Keratinocyte (primary cell): ENCODE measurements at regions not wholly inside any gene's neighbourhood (a gene's known extent, or its start where the extent isn't known, plus 50 kb on each side); places are given as distances from the start of the nearest gene placed in this dataset.

ENCODE experiments used
- DNase-seq: peaks from one replicate; pipeline ENCODE4 v3.0.0-alpha.2; 2011; ENCODE audit warnings: low read depth, missing footprints, low spot score
- FAIRE-seq: peaks from 2 replicates; lab custom pipeline; 2011; peaks lifted over from hg19 to GRCh38; lab: Jason Lieb, UNC
- H2AFZ ChIP-seq: 2 replicates; pipeline ENCODE4 v1.6.0; 2012; ENCODE audit warnings: low read length, control low read depth, inconsistent platforms; ENCODE audit not compliant: control insufficient read depth
- H3K27ac ChIP-seq: 2 replicates; pipeline ENCODE4 v1.5.1; 2011; ENCODE audit warnings: low read length; ENCODE audit not compliant: control insufficient read depth, insufficient read depth
- H3K27me3 ChIP-seq: 3 replicates; pipeline ENCODE4 v1.6.0; 2011; ENCODE audit warnings: low read length; ENCODE audit not compliant: control insufficient read depth, insufficient read depth; ENCODE audit errors: extremely low read depth
- H3K36me3 ChIP-seq, 2 experiments: 2 replicates in 1 of 2; 3 replicates in 1 of 2; pipeline ENCODE4 v1.5.1; 2011; ENCODE audit warnings: low read length in 2 of 2, mild to moderate bottlenecking in 1 of 2; ENCODE audit not compliant: control insufficient read depth in 2 of 2, insufficient read depth in 2 of 2; ENCODE audit errors: extremely low read depth in 1 of 2
- H3K4me1 ChIP-seq: 3 replicates; pipeline ENCODE4 v1.5.1; 2011; ENCODE audit warnings: low read length; ENCODE audit not compliant: control insufficient read depth, insufficient read depth; ENCODE audit errors: extremely low read depth
- H3K4me2 ChIP-seq: 3 replicates; pipeline ENCODE4 v1.6.0; 2011; ENCODE audit warnings: low read depth, low read length; ENCODE audit not compliant: control insufficient read depth, insufficient read depth; ENCODE audit errors: extremely low read depth
- H3K4me3 ChIP-seq, 3 experiments: fragments of 200-600 bp in 1 of 3; sonication (generic) in 1 of 3; 2 replicates in 2 of 3; 3 replicates in 1 of 3; pipeline ENCODE4 v1.5.1; 2011 to 2016; ENCODE audit warnings: low read length in 3 of 3, mild to moderate bottlenecking in 3 of 3, control low read depth in 2 of 3, inconsistent platforms in 1 of 3, low read depth in 1 of 3, mixed read lengths in 1 of 3, mixed run types in 1 of 3, moderate library complexity in 1 of 3; ENCODE audit not compliant: control insufficient read depth in 2 of 3, insufficient read depth in 2 of 3; ENCODE audit errors: extremely low read depth in 1 of 3
- H3K79me2 ChIP-seq: 2 replicates; pipeline ENCODE4 v1.6.0; 2012; ENCODE audit warnings: low read length; ENCODE audit not compliant: control insufficient read depth, insufficient read depth
- H3K9ac ChIP-seq: 3 replicates; pipeline ENCODE4 v1.6.0; 2011; ENCODE audit warnings: low read length; ENCODE audit not compliant: control insufficient read depth, insufficient read depth; ENCODE audit errors: extremely low read depth
- H3K9me1 ChIP-seq: 3 replicates; pipeline ENCODE4 v1.6.0; 2011; ENCODE audit warnings: low read length; ENCODE audit not compliant: control insufficient read depth, insufficient read depth; ENCODE audit errors: extremely low read depth
- H3K9me3 ChIP-seq: 2 replicates; pipeline ENCODE4 v1.5.1; 2012; ENCODE audit warnings: low read depth, low read length; ENCODE audit not compliant: control insufficient read depth
- H4K20me1 ChIP-seq: 3 replicates; pipeline ENCODE4 v1.6.0; 2011; ENCODE audit warnings: low read length; ENCODE audit not compliant: control insufficient read depth, insufficient read depth; ENCODE audit errors: extremely low read depth
- EZH2 ChIP-seq: IDR thresholded peaks from one replicate; pipeline ENCODE4 v1.6.1; 2012; ENCODE audit warnings: inconsistent platforms, mild to moderate bottlenecking, low read length, moderate library complexity
- dilution Hi-C: fragments of 300-500 bp; cut with MboI; formaldehyde crosslinking; loops from one replicate; pipeline ENCODE4 v1.7.0; 2020; ENCODE audit warnings: low sequenced_read_pairs; ENCODE audit not compliant: extremely low pct_ligation_motif_present
- TF ChIP-seq, protein P1 (sequence below), 3 experiments: IDR thresholded peaks in 1 of 3; conservative IDR thresholded peaks in 1 of 3; optimal IDR thresholded peaks in 1 of 3; 2 replicates in 2 of 3; 3 replicates in 1 of 3; pipeline versions ENCODE3 to v1.5.1; 2011; ENCODE audit warnings: low read length in 3 of 3, mild to moderate bottlenecking in 3 of 3, moderate library complexity in 2 of 3, control low read depth in 1 of 3, inconsistent platforms in 1 of 3; ENCODE audit not compliant: insufficient read depth in 2 of 3; ENCODE audit errors: extremely low read depth in 1 of 3

DNA sequence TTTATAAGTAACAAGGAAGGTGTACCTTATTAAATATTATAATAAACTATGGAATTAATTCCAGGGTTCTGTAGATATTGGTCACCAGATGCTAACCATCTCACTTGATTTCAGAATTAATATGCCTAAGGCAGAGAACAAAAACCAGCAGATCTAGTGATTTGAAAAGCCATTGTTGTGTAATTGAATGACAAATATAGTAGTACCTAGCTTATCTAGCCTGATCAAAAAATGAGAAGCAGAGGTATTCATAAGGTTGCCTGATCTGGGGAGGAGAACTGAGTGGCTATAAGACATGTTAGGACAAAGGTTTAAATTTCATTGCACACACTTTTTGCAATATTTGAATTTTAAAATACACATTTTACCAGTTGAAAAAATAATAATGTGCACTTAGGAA lies 132.0 kb upstream of the UBE2E3 start:
- no peaks in the 10 kb centered on the region for H3K79me2 ChIP-seq
- H3K4me2 ChIP-seq: no peak overlapping the region
- no peak overlapping the region for H3K4me3 ChIP-seq
- DNase-seq: no peak
- H3K27me3 ChIP-seq: no peaks in the 10 kb centered on the region
- H3K36me3 ChIP-seq: no peaks in the 10 kb centered on the region
- TF ChIP-seq EZH2: no peak
- TF ChIP-seq, protein P1, sequence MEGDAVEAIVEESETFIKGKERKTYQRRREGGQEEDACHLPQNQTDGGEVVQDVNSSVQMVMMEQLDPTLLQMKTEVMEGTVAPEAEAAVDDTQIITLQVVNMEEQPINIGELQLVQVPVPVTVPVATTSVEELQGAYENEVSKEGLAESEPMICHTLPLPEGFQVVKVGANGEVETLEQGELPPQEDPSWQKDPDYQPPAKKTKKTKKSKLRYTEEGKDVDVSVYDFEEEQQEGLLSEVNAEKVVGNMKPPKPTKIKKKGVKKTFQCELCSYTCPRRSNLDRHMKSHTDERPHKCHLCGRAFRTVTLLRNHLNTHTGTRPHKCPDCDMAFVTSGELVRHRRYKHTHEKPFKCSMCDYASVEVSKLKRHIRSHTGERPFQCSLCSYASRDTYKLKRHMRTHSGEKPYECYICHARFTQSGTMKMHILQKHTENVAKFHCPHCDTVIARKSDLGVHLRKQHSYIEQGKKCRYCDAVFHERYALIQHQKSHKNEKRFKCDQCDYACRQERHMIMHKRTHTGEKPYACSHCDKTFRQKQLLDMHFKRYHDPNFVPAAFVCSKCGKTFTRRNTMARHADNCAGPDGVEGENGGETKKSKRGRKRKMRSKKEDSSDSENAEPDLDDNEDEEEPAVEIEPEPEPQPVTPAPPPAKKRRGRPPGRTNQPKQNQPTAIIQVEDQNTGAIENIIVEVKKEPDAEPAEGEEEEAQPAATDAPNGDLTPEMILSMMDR (optimal IDR thresholded peaks at IDR 0.05 in 1 of 3, IDR thresholded peaks at IDR 0.05 in 1 of 3, conservative IDR thresholded peaks at IDR 0.05 in 1 of 3; ENCODE audit: extremely low read depth in 1 of 3, insufficient read depth in 2 of 3, low read length in 3 of 3): no peak
- H3K27ac ChIP-seq: no peak overlapping the region
- no peaks in the 10 kb centered on the region for H3K4me1 ChIP-seq
- dilution Hi-C loops: no loop called here
- no peak for FAIRE-seq
- no peak overlapping the region for H3K9ac ChIP-seq
- no peaks in the 10 kb centered on the region for H3K9me1 ChIP-seq
- H4K20me1 ChIP-seq: no peaks in the 10 kb centered on the region
- H3K9me3 ChIP-seq: no peaks in the 10 kb centered on the region
- no peak overlapping the region for H2AFZ ChIP-seq

GRCh38 chr2:180846756-180847472 lies 133.5 kb upstream of the UBE2E3 start:
- TF ChIP-seq, protein P1 (optimal IDR thresholded peaks at IDR 0.05 in 1 of 3, IDR thresholded peaks at IDR 0.05 in 1 of 3, conservative IDR thresholded peaks at IDR 0.05 in 1 of 3; ENCODE audit: extremely low read depth in 1 of 3, insufficient read depth in 2 of 3, low read length in 3 of 3): no peak
- no peak for TF ChIP-seq EZH2
- H3K4me2 ChIP-seq: no peak overlapping the region
- H3K4me1 ChIP-seq: no peaks in the 10 kb centered on the region
- H3K27ac ChIP-seq: no peak overlapping the region
- FAIRE-seq (no peak), DNase-seq (no peak)
- H3K9ac ChIP-seq: no peak overlapping the region
- dilution Hi-C loops: no loop called here
- no peaks in the 10 kb centered on the region for H3K79me2 ChIP-seq
- no peaks in the 10 kb centered on the region for H3K9me1 ChIP-seq
- H3K36me3 ChIP-seq: no peaks in the 10 kb centered on the region
- H3K27me3 ChIP-seq: no peaks in the 10 kb centered on the region
- no peak overlapping the region for H2AFZ ChIP-seq
- no peaks in the 10 kb centered on the region for H3K9me3 ChIP-seq
- H3K4me3 ChIP-seq: no peak overlapping the region
- no peaks in the 10 kb centered on the region for H4K20me1 ChIP-seq
